ENCODE measurements at regions not wholly inside any gene's neighbourhood (a gene's known extent, or its start where the extent isn't known, plus 50 kb on each side); places are given as distances from the start of the nearest gene placed in this dataset.
A peak's percentile ranks its signal among the peaks of the same experiment; 100 is the strongest.
"Not testable (repeated sequence)": the region's sequence is repeated elsewhere in the genome, so short reads cannot be mapped to it uniquely, and the experiment has no call there.

- no peaks in the 10 kb centered on the region for H3K36me3 ChIP-seq
- ATAC-seq (no peak), DNase-seq (no peak)
- H3K4me3 ChIP-seq = no peak overlapping the region
- no peaks in the 10 kb centered on the region for H3K27me3 ChIP-seq
- intact Hi-C loops (cut with DNase I) = no loop called here
- H3K27ac ChIP-seq = no peak overlapping the region
- TF ChIP-seq, protein P1, sequence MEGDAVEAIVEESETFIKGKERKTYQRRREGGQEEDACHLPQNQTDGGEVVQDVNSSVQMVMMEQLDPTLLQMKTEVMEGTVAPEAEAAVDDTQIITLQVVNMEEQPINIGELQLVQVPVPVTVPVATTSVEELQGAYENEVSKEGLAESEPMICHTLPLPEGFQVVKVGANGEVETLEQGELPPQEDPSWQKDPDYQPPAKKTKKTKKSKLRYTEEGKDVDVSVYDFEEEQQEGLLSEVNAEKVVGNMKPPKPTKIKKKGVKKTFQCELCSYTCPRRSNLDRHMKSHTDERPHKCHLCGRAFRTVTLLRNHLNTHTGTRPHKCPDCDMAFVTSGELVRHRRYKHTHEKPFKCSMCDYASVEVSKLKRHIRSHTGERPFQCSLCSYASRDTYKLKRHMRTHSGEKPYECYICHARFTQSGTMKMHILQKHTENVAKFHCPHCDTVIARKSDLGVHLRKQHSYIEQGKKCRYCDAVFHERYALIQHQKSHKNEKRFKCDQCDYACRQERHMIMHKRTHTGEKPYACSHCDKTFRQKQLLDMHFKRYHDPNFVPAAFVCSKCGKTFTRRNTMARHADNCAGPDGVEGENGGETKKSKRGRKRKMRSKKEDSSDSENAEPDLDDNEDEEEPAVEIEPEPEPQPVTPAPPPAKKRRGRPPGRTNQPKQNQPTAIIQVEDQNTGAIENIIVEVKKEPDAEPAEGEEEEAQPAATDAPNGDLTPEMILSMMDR (IDR thresholded peaks at IDR 0.05) = no peak
- H3K4me1 ChIP-seq = no peaks in the 10 kb centered on the region
- peaks cover 0 to 10% of the 10 kb centered on the region in 2 donors for H3K9me3 ChIP-seq
Measured at GRCh38 chr9:22227986-22228385, 218.6 kb upstream of the DMRTA1 start.

DNA sequence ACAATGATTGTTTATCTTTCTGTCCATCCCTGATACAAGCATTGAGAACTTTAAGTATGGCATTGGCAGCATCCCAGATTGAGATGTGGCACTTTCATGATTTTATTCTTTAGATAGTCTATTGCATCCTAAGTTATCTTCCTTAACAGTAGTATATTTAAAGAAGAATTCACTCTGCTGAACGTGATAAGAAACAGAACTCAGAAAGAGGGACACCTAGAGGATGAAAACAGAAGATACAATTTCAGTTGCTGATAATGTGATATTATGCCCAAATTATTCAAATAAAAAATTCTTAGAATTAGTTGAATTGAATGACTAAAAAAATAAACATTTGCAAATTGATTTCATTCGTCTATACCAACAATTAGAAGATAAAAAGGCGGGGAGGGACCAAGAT, 218.1 kb upstream of the DMRTA1 start:
- no peak for ATAC-seq

DNA sequence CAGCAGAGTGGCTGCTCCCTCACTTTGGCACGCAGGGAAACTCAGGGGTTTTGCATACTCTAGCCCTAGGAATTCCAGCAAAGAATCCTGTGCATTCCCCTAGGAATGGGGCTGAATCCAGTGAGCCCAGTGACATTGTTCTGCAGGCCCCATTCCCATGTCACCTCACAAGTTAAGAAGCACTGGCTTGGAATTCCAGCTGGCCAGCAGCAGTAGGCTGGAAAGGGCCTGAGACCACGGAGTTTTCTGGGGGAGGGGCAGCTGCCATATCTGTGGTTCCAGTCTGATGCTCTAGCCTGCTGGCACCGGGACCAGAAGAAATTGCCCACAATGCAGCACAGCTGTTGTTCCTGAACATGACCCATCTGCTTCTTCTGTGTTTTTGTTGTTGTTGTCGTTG, 217.6 kb upstream of the DMRTA1 start:
- intact Hi-C loops (cut with DNase I) = no loop called here
- Histone ChIP-seq H3K4me3 (no peak overlapping the region), H3K36me3 (no peaks in the 10 kb centered on the region), H3K4me1 (no peaks in the 10 kb centered on the region), H3K9me3 (peaks cover 0 to 10% of the 10 kb centered on the region in 2 donors), H3K27ac (no peak overlapping the region), H3K27me3 (no peaks in the 10 kb centered on the region)
- ATAC-seq (no peak), DNase-seq (peak in 1 of 4 donors; percentile 21)
- TF ChIP-seq, protein P1 (IDR thresholded peaks at IDR 0.05) = no peak

More for the DNA sequence above, 218.1 kb upstream of the DMRTA1 start:
- no peaks in the 10 kb centered on the region for H3K36me3 ChIP-seq
- intact Hi-C loops (cut with DNase I) = no loop called here
- no peak overlapping the region for H3K4me3 ChIP-seq
- TF ChIP-seq, protein P1 (IDR thresholded peaks at IDR 0.05) = peak in 1 of 2 donors; percentile 33
- no peaks in the 10 kb centered on the region for H3K27me3 ChIP-seq
- H3K27ac ChIP-seq = no peak overlapping the region
- peaks cover 0 to 10% of the 10 kb centered on the region in 2 donors for H3K9me3 ChIP-seq
- no peaks in the 10 kb centered on the region for H3K4me1 ChIP-seq
- DNase-seq = no peak

DNA sequence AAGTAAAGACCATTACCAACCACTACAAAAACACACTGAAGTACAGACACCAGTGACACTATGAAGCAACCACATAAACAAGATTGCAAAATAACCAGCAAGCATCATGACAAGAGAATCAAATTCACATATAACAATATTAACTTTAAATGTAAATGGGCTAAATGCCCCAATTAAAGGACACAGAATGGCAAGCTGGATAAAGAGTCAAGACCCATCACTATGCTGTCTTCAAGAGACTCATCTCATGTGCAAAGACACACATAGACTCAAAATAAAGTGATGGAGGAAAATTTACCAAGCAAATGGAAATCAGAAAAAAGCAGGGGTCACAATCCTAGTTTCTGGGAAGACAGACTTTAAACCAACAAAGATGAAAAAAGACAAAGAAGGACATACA, 215.3 kb upstream of the DMRTA1 start:
- H3K36me3 ChIP-seq; H3K27ac ChIP-seq; H3K27me3 ChIP-seq; DNase-seq; ATAC-seq; intact Hi-C loops (cut with DNase I); H3K4me3 ChIP-seq; H3K4me1 ChIP-seq: not testable (repeated sequence)
- H3K9me3 ChIP-seq = peaks cover 0 to 10% of the 10 kb centered on the region in 2 donors

GRCh38 chr9:22232971-22233370, 213.7 kb upstream of the DMRTA1 start:
- H3K9me3 ChIP-seq = peaks cover 0 to 10% of the 10 kb centered on the region in 2 donors
- TF ChIP-seq, protein P1 (IDR thresholded peaks at IDR 0.05) = no peak
- H3K4me1 ChIP-seq = no peaks in the 10 kb centered on the region
- ATAC-seq (no peak), DNase-seq (no peak)
- H3K27ac ChIP-seq = no peak overlapping the region
- intact Hi-C loops (cut with DNase I) = no loop called here
- H3K36me3 ChIP-seq = no peaks in the 10 kb centered on the region
- H3K27me3 ChIP-seq = no peaks in the 10 kb centered on the region
- H3K4me3 ChIP-seq = no peak overlapping the region
